Memory B cell (primary cell): ENCODE measurements at regions not wholly inside any gene's neighbourhood (a gene's known extent, or its start where the extent isn't known, plus 50 kb on each side); places are given as distances from the start of the nearest gene placed in this dataset.

ENCODE experiments used
- ATAC-seq: fragments of 150-1000 bp; cut with Tn5 transposase; 2 replicates; pipeline ENCODE4 v1.10.0; 2021; ENCODE audit warnings: low read depth, mild to moderate bottlenecking, moderate library complexity
- DNase-seq, 2 donors: peaks; one replicate each; pipeline ENCODE4 v3.0.0; 2022; ENCODE audit warnings: low spot score in 2 of 2
- H3K27ac Mint-ChIP-seq: one replicate; pipeline ENCODE4 v1.8.0; 2022; ENCODE audit warnings: mild to moderate bottlenecking, moderate library complexity, mixed read lengths
- H3K27me3 Mint-ChIP-seq: one replicate; pipeline ENCODE4 v1.8.0; 2022; ENCODE audit warnings: mixed read lengths
- H3K36me3 Mint-ChIP-seq: one replicate; pipeline ENCODE4 v1.8.0; 2022; ENCODE audit warnings: mild to moderate bottlenecking, mixed read lengths
- H3K4me1 Mint-ChIP-seq: one replicate; pipeline ENCODE4 v1.8.0; 2022; ENCODE audit warnings: mixed read lengths
- H3K4me3 Mint-ChIP-seq: one replicate; pipeline ENCODE4 v1.8.0; 2022; ENCODE audit warnings: mild to moderate bottlenecking, moderate library complexity, mixed read lengths
- H3K9me3 Mint-ChIP-seq: one replicate; pipeline ENCODE4 v1.8.0; 2022; ENCODE audit warnings: mixed read lengths

- Mint-ChIP-seq H3K4me1 (peaks cover 4% of the 10 kb centered on the region), H3K4me3 (no peak overlapping the region), H3K9me3 (no peaks in the 10 kb centered on the region), H3K27ac (no peak overlapping the region), H3K36me3 (no peaks in the 10 kb centered on the region), H3K27me3 (peaks cover 16% of the 10 kb centered on the region)
- DNase-seq (no peak), ATAC-seq (no peak)
Measured at GRCh38 chr20:62562831-62563230, 79.5 kb upstream of the SLCO4A1 start.

DNA sequence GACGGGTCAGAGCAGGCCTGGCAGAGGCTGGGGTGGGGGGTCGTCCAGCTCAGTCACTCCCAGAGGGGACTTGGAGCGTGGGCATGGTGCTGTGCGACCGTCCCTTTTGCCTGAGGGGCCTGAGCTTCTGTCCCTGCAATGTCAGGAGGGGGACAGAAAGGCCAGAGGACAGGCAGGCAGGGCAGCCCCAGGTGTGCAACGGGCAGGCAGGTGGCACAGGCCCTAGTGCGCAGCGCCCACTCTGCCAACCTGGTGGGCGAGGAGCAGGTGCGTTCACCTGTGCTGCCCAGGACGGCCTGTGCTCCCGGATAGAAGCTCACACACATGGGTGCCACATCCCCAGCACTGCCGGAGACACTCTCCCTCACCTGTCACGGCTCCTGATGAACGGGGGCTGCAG lies 78.7 kb upstream of the SLCO4A1 start:
- DNase-seq: no peak
- no peak overlapping the region for H3K27ac Mint-ChIP-seq
- H3K9me3 Mint-ChIP-seq: no peaks in the 10 kb centered on the region
- H3K4me1 Mint-ChIP-seq: peaks cover 4% of the 10 kb centered on the region
- H3K36me3 Mint-ChIP-seq: no peaks in the 10 kb centered on the region
- ATAC-seq: no peak
- H3K27me3 Mint-ChIP-seq: peaks cover 19% of the 10 kb centered on the region
- no peak overlapping the region for H3K4me3 Mint-ChIP-seq

DNA sequence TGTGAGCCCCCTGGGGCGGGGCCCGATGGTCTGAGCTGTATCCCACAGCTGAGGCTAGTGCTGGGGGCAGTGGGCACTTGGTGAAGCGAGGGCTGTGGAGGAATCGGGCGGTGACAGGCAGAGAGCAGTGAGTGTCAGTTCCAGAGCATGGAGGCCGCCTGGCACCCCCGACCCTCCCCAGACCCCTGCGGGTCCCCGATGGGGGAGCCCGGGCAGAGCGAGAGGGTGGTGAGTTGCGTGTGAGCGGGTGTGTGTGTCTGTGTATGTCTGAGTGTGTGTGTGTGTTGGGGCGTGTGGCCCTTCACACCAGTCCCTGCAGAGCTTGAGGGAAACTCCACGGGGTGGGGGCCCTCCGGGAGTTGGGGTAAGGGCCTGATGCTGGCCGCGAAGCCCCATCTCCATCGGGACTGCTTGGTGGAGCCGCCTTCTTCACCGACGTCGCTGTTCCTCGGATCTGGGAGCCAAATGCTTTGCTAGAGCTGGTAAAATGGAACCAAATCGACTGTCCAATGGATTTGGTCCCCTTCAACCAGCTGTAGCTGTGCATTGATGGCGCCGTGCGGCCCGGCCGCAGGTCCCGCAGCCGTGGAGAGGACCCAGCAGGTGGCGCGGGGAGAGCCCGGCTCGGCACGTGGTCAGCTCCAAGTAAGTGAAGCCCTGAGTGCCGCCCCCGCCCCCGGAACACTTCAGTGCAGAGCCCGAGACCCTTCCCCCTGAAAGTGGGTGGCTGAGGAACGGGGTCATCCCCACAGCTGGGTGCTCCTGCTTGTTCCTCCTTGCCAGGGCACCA lies 77.7 kb upstream of the SLCO4A1 start:
- Mint-ChIP-seq H3K27me3 (peaks cover 24% of the 10 kb centered on the region), H3K9me3 (no peaks in the 10 kb centered on the region), H3K4me3 (no peak overlapping the region), H3K36me3 (no peaks in the 10 kb centered on the region), H3K4me1 (peaks cover 4% of the 10 kb centered on the region), H3K27ac (no peak overlapping the region)
- ATAC-seq (no peak), DNase-seq (no peak)

DNA sequence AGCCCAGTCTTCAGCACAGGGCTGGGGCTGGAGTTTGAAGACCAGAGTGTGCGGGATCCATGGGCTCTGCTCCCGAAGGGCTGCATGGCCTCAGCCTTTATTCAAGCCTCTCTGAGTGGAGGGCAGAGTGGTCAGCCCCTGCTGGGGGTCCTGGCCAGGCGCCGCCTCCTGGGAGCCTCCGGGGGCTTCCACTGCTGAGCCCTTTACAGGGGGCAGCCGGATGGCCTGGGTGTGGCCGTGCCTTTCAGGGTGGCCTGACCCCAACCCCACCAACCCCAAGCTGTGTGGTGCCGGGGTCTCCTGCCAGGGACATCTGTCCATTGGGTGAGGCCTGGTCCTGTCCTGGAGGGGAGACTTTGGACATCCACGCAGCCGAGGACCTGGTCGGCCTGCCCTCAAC lies 76.0 kb upstream of the SLCO4A1 start:
- peaks cover 29% of the 10 kb centered on the region for H3K27me3 Mint-ChIP-seq
- no peak for DNase-seq
- no peak for ATAC-seq
- H3K9me3 Mint-ChIP-seq: no peaks in the 10 kb centered on the region
- H3K36me3 Mint-ChIP-seq: no peaks in the 10 kb centered on the region
- peaks cover 7% of the 10 kb centered on the region for H3K4me1 Mint-ChIP-seq
- no peak overlapping the region for H3K4me3 Mint-ChIP-seq
- no peak overlapping the region for H3K27ac Mint-ChIP-seq

- ATAC-seq: no peak
- H3K9me3 Mint-ChIP-seq: no peaks in the 10 kb centered on the region
- no peaks in the 10 kb centered on the region for H3K36me3 Mint-ChIP-seq
- peaks cover 4% of the 10 kb centered on the region for H3K4me1 Mint-ChIP-seq
- no peak overlapping the region for H3K27ac Mint-ChIP-seq
- H3K27me3 Mint-ChIP-seq: peaks cover 28% of the 10 kb centered on the region
- H3K4me3 Mint-ChIP-seq: no peak overlapping the region
- no peak for DNase-seq
Measured at GRCh38 chr20:62566771-62567170, 75.5 kb upstream of the SLCO4A1 start.

GRCh38 chr20:62567246-62568044 lies 74.9 kb upstream of the SLCO4A1 start:
- H3K27me3 Mint-ChIP-seq: peaks cover 28% of the 10 kb centered on the region
- no peak for DNase-seq
- no peaks in the 10 kb centered on the region for H3K9me3 Mint-ChIP-seq
- no peak overlapping the region for H3K4me3 Mint-ChIP-seq
- H3K4me1 Mint-ChIP-seq: peaks cover 4% of the 10 kb centered on the region
- no peaks in the 10 kb centered on the region for H3K36me3 Mint-ChIP-seq
- ATAC-seq: no peak
- no peak overlapping the region for H3K27ac Mint-ChIP-seq

DNA sequence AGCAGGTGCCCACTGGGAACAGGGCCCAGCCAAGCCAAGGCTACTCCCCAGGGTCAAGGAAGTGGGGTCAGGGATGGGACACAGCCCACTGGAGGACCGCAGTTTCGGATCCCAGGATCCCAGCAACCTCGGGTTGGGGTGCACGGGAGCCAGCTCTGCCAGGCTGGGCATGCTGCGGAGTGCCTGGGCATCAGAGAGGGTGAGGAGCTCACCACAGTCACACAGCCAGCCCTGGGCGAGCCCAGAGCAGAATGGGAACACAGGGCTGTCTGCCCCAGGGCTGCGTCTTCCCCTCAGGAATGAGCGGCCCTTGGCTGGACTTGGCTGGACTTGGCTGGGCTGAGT lies 74.3 kb upstream of the SLCO4A1 start:
- Mint-ChIP-seq H3K4me3 (no peak overlapping the region), H3K36me3 (no peaks in the 10 kb centered on the region), H3K27ac (no peak overlapping the region), H3K4me1 (peaks cover 4% of the 10 kb centered on the region), H3K9me3 (no peaks in the 10 kb centered on the region), H3K27me3 (peaks cover 28% of the 10 kb centered on the region)
- ATAC-seq (no peak), DNase-seq (no peak)

DNA sequence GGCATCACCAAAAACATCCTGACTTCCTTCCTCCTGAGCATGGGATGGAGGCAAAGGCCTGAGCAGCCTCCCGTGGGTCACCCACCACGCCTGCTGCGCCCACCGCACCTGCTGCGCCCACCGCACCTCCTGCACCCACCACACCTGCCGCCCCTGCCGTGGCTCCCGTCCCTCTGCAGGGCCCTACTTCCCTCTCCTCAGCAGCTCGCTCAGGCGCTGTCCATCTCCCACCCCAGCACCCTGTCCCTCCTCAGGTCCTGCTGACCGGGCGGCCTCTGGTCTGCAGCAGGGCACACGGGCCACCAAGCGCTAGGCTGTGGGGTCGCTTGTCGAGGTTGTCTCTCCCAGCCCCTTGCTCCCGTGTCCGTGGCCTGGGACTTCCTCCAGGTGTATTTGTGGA lies 72.7 kb upstream of the SLCO4A1 start:
- H3K27me3 Mint-ChIP-seq: peaks cover 33% of the 10 kb centered on the region
- no peaks in the 10 kb centered on the region for H3K9me3 Mint-ChIP-seq
- H3K27ac Mint-ChIP-seq: no peak overlapping the region
- ATAC-seq: no peak
- DNase-seq: no peak
- no peaks in the 10 kb centered on the region for H3K36me3 Mint-ChIP-seq
- H3K4me1 Mint-ChIP-seq: peaks cover 4% of the 10 kb centered on the region
- H3K4me3 Mint-ChIP-seq: no peak overlapping the region

DNA sequence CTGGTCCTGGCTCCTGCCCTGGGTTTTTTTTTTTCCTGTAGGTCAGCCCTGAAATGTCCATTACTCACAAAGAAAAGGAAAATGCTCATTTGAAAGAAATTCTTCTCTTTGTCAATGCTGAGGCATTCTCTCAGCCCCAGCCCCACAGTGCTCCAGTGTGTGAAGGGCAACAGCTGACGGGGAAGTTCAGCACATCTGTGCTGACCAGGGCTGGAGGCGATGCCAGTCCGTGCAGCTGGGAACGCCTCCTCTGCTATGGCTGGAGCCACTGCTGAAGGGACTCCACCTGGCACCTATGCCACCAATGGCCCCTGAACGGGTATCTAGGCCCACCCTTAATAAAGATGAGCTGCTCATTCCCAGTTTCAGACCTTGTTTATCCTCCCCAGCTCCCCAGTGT lies 71.9 kb upstream of the SLCO4A1 start:
- H3K9me3 Mint-ChIP-seq: no peaks in the 10 kb centered on the region
- H3K4me3 Mint-ChIP-seq: no peak overlapping the region
- peaks cover 33% of the 10 kb centered on the region for H3K27me3 Mint-ChIP-seq
- H3K4me1 Mint-ChIP-seq: peaks cover 4% of the 10 kb centered on the region
- H3K27ac Mint-ChIP-seq: no peak overlapping the region
- no peaks in the 10 kb centered on the region for H3K36me3 Mint-ChIP-seq
- DNase-seq (no peak), ATAC-seq (no peak)

DNA sequence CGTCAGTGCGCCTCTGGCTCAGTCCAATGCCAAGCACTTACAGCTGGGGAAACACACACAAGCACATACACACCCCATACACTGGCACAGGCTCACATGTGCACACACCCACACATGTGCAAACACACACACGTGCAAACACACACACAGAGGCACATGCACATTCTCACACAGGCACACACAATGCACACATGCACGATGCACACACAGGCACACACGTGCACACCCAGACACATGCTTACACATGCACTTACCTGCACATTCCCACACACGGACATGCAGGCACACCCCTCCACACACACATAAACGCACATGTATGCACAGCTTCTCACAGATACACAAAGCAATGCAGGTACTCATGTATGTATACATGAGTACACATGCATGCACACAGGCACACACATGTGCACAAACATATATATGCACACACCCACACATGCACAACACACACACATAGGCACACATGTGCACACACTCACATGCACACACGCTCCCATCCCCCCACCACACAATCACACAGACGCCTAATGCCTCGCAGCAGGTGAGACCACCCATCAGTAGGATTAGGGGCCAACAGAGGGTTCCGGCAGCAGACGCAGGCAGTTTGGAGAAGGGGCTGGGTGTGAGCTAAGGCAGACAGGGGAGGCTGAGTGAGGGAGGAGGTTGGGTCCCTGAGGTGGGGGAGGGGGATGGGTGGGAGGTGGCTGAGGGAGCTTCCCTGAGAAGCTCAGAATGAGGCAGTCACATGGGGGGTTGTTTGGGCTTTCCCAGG lies 71.2 kb upstream of the SLCO4A1 start:
- Mint-ChIP-seq H3K36me3 (no peaks in the 10 kb centered on the region), H3K4me3 (no peak overlapping the region), H3K4me1 (peaks cover 4% of the 10 kb centered on the region), H3K27me3 (peaks cover 33% of the 10 kb centered on the region), H3K27ac (no peak overlapping the region), H3K9me3 (no peaks in the 10 kb centered on the region)
- ATAC-seq (no peak), DNase-seq (no peak)

- Mint-ChIP-seq H3K4me3 (no peak overlapping the region), H3K27ac (no peak overlapping the region), H3K27me3 (peaks cover 35% of the 10 kb centered on the region), H3K4me1 (peaks cover 4% of the 10 kb centered on the region), H3K36me3 (no peaks in the 10 kb centered on the region), H3K9me3 (no peaks in the 10 kb centered on the region)
- DNase-seq (no peak), ATAC-seq (peak; percentile 53)
Measured at GRCh38 chr20:62571669-62572344, 70.5 kb upstream of the SLCO4A1 start.

DNA sequence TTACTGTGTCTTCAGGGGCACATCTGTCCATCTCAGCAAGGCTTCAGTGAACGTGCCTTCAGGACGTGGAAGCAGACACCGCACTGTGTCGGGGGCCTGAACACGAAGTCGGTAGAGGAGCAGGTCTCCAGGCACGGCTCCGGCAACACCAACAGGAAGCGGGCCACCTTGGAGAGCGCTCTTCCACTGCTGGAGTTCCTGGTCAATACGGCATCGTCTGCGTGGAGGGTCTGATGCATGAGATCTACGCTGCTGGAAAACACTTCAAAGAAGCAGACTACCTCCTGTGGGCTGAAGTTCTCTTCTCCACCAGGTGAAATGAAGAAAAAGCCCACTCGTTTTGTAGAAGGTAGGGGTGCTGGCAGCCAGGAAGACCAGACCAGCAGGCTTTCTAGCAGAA lies 69.3 kb upstream of the SLCO4A1 start:
- H3K4me1 Mint-ChIP-seq: peaks cover 4% of the 10 kb centered on the region
- H3K9me3 Mint-ChIP-seq: no peaks in the 10 kb centered on the region
- H3K27me3 Mint-ChIP-seq: peaks cover 32% of the 10 kb centered on the region
- no peak overlapping the region for H3K4me3 Mint-ChIP-seq
- no peak overlapping the region for H3K27ac Mint-ChIP-seq
- DNase-seq (no peak), ATAC-seq (no peak)
- no peaks in the 10 kb centered on the region for H3K36me3 Mint-ChIP-seq

DNA sequence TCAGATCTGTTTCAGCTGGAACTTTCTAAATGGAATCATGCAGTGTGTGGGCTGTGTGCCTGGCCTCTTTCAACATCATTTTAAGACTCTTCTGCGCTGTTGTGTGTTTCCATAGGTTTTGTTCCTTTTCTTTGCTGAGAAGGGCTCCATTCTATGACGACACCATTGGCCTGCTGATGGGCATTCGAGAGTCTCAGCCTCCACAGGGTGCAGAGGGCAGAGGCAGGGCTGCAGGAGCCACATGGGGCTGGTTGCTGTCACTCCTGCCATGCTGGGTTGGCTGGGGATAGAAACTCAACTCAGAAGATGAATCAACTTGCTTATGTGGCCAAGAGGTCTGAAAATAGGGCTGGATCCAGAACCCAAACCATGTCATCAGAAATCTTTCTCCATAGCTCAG lies 68.5 kb upstream of the SLCO4A1 start:
- Mint-ChIP-seq H3K27ac (no peak overlapping the region), H3K27me3 (peaks cover 28% of the 10 kb centered on the region), H3K4me3 (no peak overlapping the region), H3K36me3 (peaks cover under 1% of the 10 kb centered on the region), H3K4me1 (peaks cover 5% of the 10 kb centered on the region), H3K9me3 (no peaks in the 10 kb centered on the region)
- ATAC-seq: no peak
- no peak for DNase-seq
